ENCODE measurements at regions not wholly inside any gene's neighbourhood (a gene's known extent, or its start where the extent isn't known, plus 50 kb on each side); places are given as distances from the start of the nearest gene placed in this dataset.

- H3K36me3 Mint-ChIP-seq (ENCODE audit: low read depth), result no peaks in the 10 kb centered on the region
These were observed 106.1 kb downstream of the AXIN2 start for GRCh38 chr17:65455154-65455971.

DNA sequence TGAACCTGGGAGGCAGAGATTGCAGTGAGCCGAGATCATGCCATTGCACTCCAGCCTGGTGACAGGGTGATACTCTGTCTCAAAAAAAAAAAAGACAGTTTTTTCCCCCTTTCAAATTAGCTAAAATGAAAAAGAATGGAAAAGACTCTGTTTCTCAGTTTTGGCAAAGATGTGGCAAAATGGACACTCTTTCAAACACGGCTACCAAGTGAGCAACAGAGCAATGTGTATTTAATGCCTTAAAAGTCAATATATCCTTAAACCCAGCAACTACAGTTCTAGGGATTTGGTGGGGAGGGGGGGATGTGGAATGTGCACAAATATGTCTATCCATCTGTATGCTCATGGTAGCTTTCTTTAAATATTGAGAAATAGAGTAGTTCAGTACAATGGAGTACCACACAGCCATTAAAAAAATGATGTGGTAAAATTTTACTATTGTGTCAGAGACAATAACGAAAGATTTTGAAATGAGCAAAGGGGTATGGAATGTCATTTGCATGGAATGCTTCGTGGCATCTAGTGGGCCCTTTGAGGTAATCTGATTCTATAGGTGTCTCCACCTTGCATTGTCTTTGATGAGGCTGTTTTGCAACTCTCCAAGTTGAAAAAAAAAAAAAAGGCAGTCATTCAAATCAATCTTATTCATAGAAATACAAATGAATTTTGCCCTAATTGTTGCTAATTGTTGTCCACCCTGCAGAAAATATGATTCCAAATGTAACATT, 108.1 kb downstream of the AXIN2 start:
- no peak overlapping the region for H3K4me3 Mint-ChIP-seq (ENCODE audit: unreplicated experiment)
- no peak for DNase-seq (ENCODE audit: low spot score)
- H3K4me1 Mint-ChIP-seq (ENCODE audit: low read depth), result peaks cover 10% of the 10 kb centered on the region
- TF ChIP-seq, protein P1, sequence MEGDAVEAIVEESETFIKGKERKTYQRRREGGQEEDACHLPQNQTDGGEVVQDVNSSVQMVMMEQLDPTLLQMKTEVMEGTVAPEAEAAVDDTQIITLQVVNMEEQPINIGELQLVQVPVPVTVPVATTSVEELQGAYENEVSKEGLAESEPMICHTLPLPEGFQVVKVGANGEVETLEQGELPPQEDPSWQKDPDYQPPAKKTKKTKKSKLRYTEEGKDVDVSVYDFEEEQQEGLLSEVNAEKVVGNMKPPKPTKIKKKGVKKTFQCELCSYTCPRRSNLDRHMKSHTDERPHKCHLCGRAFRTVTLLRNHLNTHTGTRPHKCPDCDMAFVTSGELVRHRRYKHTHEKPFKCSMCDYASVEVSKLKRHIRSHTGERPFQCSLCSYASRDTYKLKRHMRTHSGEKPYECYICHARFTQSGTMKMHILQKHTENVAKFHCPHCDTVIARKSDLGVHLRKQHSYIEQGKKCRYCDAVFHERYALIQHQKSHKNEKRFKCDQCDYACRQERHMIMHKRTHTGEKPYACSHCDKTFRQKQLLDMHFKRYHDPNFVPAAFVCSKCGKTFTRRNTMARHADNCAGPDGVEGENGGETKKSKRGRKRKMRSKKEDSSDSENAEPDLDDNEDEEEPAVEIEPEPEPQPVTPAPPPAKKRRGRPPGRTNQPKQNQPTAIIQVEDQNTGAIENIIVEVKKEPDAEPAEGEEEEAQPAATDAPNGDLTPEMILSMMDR (IDR thresholded peaks at IDR 0.05), result no peak
- H3K27ac Mint-ChIP-seq (ENCODE audit: unreplicated experiment), result no peak overlapping the region
- H3K36me3 Mint-ChIP-seq (ENCODE audit: low read depth), result no peaks in the 10 kb centered on the region
- peaks cover 10% of the 10 kb centered on the region for H3K9me3 Mint-ChIP-seq (ENCODE audit: low read depth)
- H3K27me3 Mint-ChIP-seq (ENCODE audit: low read depth), result peaks cover 4% of the 10 kb centered on the region

More at GRCh38 chr17:65455154-65455971, 106.1 kb downstream of the AXIN2 start:
- no peak overlapping the region for H3K4me3 Mint-ChIP-seq (ENCODE audit: unreplicated experiment)
- peaks cover 6% of the 10 kb centered on the region for H3K9me3 Mint-ChIP-seq (ENCODE audit: low read depth)
- no peaks in the 10 kb centered on the region for H3K27me3 Mint-ChIP-seq (ENCODE audit: low read depth)
- DNase-seq (ENCODE audit: low spot score), result no peak
- TF ChIP-seq, protein P1 (IDR thresholded peaks at IDR 0.05), result no peak
- H3K27ac Mint-ChIP-seq (ENCODE audit: unreplicated experiment), result no peak overlapping the region
- H3K4me1 Mint-ChIP-seq (ENCODE audit: low read depth), result peaks cover 20% of the 10 kb centered on the region

DNA sequence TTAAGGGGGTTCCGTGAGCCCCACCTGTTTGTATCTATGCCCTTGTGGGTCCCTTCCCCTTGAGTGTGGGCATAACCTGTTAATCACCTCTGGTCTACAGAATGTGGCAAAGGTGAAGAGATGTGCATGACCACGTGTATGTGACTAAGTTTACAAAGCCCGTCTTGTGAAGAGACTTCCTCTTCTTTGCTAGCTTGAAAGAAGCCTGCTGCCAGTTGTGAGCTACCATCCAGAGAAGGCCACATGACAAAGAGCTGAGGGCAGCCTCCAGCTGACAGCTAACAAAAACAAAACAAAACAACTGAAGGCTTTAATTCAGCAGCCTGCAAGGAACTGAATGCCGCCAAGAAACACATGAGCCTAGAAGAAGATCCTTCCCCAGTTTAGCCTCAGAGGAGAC, 112.0 kb downstream of the AXIN2 start:
- H3K27me3 Mint-ChIP-seq (ENCODE audit: low read depth), result peaks cover 25% of the 10 kb centered on the region
- H3K9me3 Mint-ChIP-seq (ENCODE audit: low read depth), result peaks cover 10% of the 10 kb centered on the region
- H3K27ac Mint-ChIP-seq (ENCODE audit: unreplicated experiment), result no peak overlapping the region
- DNase-seq (ENCODE audit: low spot score), result no peak
- no peaks in the 10 kb centered on the region for H3K4me1 Mint-ChIP-seq (ENCODE audit: low read depth)
- no peak overlapping the region for H3K4me3 Mint-ChIP-seq (ENCODE audit: unreplicated experiment)
- TF ChIP-seq, protein P1 (IDR thresholded peaks at IDR 0.05), result no peak
- H3K36me3 Mint-ChIP-seq (ENCODE audit: low read depth), result peaks cover 4% of the 10 kb centered on the region

DNA sequence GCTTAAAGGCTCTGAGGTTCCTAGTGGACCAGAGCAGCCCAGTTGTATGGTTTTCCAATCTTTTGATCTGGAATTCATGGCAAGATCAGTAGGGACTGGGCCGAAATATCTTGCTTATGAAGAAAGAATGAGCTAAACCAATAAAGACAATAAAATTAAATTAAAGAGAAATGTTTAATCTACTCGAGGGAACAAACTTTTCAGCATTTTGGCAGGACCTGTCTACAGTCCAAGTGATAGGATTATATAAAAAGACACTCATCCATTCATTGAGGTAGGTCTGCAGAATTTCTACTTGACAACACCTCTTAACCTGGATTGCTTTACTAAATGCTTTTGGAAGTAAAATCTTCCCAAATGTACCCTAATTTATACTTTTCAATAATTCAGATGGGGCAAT, 113.6 kb downstream of the AXIN2 start:
- no peaks in the 10 kb centered on the region for H3K4me1 Mint-ChIP-seq (ENCODE audit: low read depth)
- peaks cover 10% of the 10 kb centered on the region for H3K9me3 Mint-ChIP-seq (ENCODE audit: low read depth)
- no peak for DNase-seq (ENCODE audit: low spot score)
- no peak overlapping the region for H3K4me3 Mint-ChIP-seq (ENCODE audit: unreplicated experiment)
- H3K27me3 Mint-ChIP-seq (ENCODE audit: low read depth), result peaks cover 31% of the 10 kb centered on the region
- TF ChIP-seq, protein P1 (IDR thresholded peaks at IDR 0.05), result no peak
- H3K36me3 Mint-ChIP-seq (ENCODE audit: low read depth), result peaks cover 4% of the 10 kb centered on the region
- H3K27ac Mint-ChIP-seq (ENCODE audit: unreplicated experiment), result no peak overlapping the region

- H3K9me3 Mint-ChIP-seq (ENCODE audit: low read depth), result peaks cover 4% of the 10 kb centered on the region
- peaks cover 4% of the 10 kb centered on the region for H3K36me3 Mint-ChIP-seq (ENCODE audit: low read depth)
- TF ChIP-seq, protein P1 (IDR thresholded peaks at IDR 0.05), result no peak
- no peak for DNase-seq (ENCODE audit: low spot score)
- peaks cover 31% of the 10 kb centered on the region for H3K27me3 Mint-ChIP-seq (ENCODE audit: low read depth)
- H3K4me3 Mint-ChIP-seq (ENCODE audit: unreplicated experiment), result no peak overlapping the region
- H3K27ac Mint-ChIP-seq (ENCODE audit: unreplicated experiment), result no peak overlapping the region
- H3K4me1 Mint-ChIP-seq (ENCODE audit: low read depth), result no peaks in the 10 kb centered on the region
These were observed 114.5 kb downstream of the AXIN2 start for GRCh38 chr17:65446838-65447526.
